Loucy (cell line): ENCODE measurements at regions not wholly inside any gene's neighbourhood (a gene's known extent, or its start where the extent isn't known, plus 50 kb on each side); places are given as distances from the start of the nearest gene placed in this dataset.

Experiments used
- H2AFZ ChIP-seq: fragments of 200-600 bp; sonication (generic); 2 replicates; pipeline ENCODE4 v1.6.0; 2016; ENCODE audit warnings: antibody characterized with exemption, mild to moderate bottlenecking, low read length, moderate library complexity
- H3F3A ChIP-seq: fragments of 200-600 bp; 2 replicates; pipeline ENCODE4 v1.6.0; 2016; ENCODE audit warnings: antibody characterized with exemption, low read depth, mild to moderate bottlenecking
- H3K27me3 ChIP-seq: fragments of 200-600 bp; sonication (generic); 2 replicates; pipeline ENCODE4 v1.6.1; 2014; ENCODE audit warnings: low read length, mild to moderate bottlenecking; ENCODE audit not compliant: insufficient read depth, poor library complexity, severe bottlenecking
- H3K36me3 ChIP-seq: fragments of 200-600 bp; sonication (generic); 2 replicates; pipeline ENCODE4 v1.6.1; 2016; ENCODE audit warnings: low read length; ENCODE audit not compliant: insufficient read depth
- H3K4me1 ChIP-seq: fragments of 200-600 bp; sonication (generic); 2 replicates; pipeline ENCODE4 v1.5.1; 2014; ENCODE audit warnings: low read length, mild to moderate bottlenecking; ENCODE audit not compliant: insufficient read depth, poor library complexity, severe bottlenecking
- H3K4me2 ChIP-seq: fragments of 200-600 bp; sonication (generic); 2 replicates; pipeline ENCODE4 v1.6.0; 2014; ENCODE audit warnings: antibody characterized with exemption, low read length, low read depth, mild to moderate bottlenecking; ENCODE audit not compliant: poor library complexity, severe bottlenecking
- H3K4me3 ChIP-seq: fragments of 200-600 bp; sonication (generic); 2 replicates; pipeline ENCODE4 v1.5.1; 2014; ENCODE audit warnings: low read length, mild to moderate bottlenecking, mixed read lengths; ENCODE audit not compliant: poor library complexity, severe bottlenecking
- H3K79me2 ChIP-seq: fragments of 200-600 bp; sonication (generic); 2 replicates; pipeline ENCODE4 v1.6.1; 2014; ENCODE audit warnings: low read length; ENCODE audit not compliant: insufficient read depth
- H3K9ac ChIP-seq: fragments of 200-600 bp; sonication (generic); 2 replicates; pipeline ENCODE4 v1.6.0; 2014; ENCODE audit warnings: mild to moderate bottlenecking, low read depth, low read length, moderate library complexity; ENCODE audit not compliant: poor library complexity, severe bottlenecking
- H3K9me2 ChIP-seq: fragments of 200-600 bp; sonication (generic); replicated peaks from 2 replicates; pipeline ENCODE4 v1.6.1; 2016; ENCODE audit warnings: low read depth, low read length, mixed read lengths
- H3K9me3 ChIP-seq: fragments of 200-600 bp; sonication (generic); 2 replicates; pipeline ENCODE4 v1.6.1; 2014; ENCODE audit warnings: mild to moderate bottlenecking, antibody characterized with exemption, low read length, low read depth; ENCODE audit not compliant: insufficient read depth
- H4K20me1 ChIP-seq: fragments of 200-600 bp; sonication (generic); 2 replicates; pipeline ENCODE4 v1.6.0; 2014; ENCODE audit warnings: antibody characterized with exemption, low read length, mild to moderate bottlenecking; ENCODE audit not compliant: insufficient read depth, poor library complexity, severe bottlenecking
- EZH2phosphoT487 ChIP-seq: fragments of 200-600 bp; IDR thresholded peaks from 2 replicates; pipeline ENCODE4 v1.6.1; 2018; ENCODE audit warnings: antibody characterized with exemption, mild to moderate bottlenecking, moderate library complexity, borderline replicate concordance
- TF ChIP-seq, protein P1 (sequence below): fragments of 200-600 bp; sonication (generic); conservative IDR thresholded peaks from 2 replicates; pipeline ENCODE4 v1.5.1; 2014; ENCODE audit warnings: mild to moderate bottlenecking, antibody characterized with exemption, low read length

GRCh38 chr13:97588993-97589392 is 155.0 kb downstream of the RAP2A start:
- H2AFZ ChIP-seq: no peak overlapping the region
- no peaks in the 10 kb centered on the region for H3K9me2 ChIP-seq
- no peaks in the 10 kb centered on the region for H3K9me3 ChIP-seq
- no peaks in the 10 kb centered on the region for H3F3A ChIP-seq
- H4K20me1 ChIP-seq: no peaks in the 10 kb centered on the region
- no peaks in the 10 kb centered on the region for H3K4me1 ChIP-seq
- no peak overlapping the region for H3K4me3 ChIP-seq
- H3K4me2 ChIP-seq: no peak overlapping the region
- no peak overlapping the region for H3K9ac ChIP-seq
- no peak for TF ChIP-seq EZH2phosphoT487
- TF ChIP-seq, protein P1, sequence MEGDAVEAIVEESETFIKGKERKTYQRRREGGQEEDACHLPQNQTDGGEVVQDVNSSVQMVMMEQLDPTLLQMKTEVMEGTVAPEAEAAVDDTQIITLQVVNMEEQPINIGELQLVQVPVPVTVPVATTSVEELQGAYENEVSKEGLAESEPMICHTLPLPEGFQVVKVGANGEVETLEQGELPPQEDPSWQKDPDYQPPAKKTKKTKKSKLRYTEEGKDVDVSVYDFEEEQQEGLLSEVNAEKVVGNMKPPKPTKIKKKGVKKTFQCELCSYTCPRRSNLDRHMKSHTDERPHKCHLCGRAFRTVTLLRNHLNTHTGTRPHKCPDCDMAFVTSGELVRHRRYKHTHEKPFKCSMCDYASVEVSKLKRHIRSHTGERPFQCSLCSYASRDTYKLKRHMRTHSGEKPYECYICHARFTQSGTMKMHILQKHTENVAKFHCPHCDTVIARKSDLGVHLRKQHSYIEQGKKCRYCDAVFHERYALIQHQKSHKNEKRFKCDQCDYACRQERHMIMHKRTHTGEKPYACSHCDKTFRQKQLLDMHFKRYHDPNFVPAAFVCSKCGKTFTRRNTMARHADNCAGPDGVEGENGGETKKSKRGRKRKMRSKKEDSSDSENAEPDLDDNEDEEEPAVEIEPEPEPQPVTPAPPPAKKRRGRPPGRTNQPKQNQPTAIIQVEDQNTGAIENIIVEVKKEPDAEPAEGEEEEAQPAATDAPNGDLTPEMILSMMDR: no peak
- H3K27me3 ChIP-seq: no peaks in the 10 kb centered on the region
- no peaks in the 10 kb centered on the region for H3K79me2 ChIP-seq
- H3K36me3 ChIP-seq: no peaks in the 10 kb centered on the region

DNA sequence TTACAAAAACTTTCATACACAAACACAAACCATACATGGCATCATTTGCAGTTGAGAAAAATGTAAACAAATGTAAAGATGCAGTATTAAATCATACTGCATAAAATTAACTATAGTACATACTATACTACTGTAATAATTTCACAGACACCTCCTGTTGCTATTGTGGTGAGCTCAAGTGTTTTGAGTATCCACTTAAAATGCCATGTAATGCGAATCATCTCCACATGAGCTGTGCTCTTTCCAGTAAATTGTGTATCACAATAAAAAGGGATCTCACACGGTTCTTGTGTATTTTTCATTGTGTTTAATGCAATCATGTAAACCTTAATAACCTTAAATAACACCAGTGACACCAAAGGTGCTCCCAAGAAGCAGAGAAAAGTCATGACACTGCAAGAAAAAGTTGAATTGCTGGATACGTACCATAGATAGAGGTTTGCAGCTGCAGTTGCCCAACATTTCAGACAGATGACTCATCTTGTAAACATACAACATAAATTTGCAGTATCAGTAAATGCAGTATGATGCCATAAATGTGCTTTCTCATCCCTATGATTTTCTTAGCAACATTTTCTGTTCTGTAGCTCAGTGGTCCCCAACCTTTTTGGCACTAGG is 166.6 kb downstream of the RAP2A start:
- H3K27me3 ChIP-seq: no peaks in the 10 kb centered on the region
- H3K4me3 ChIP-seq: no peak overlapping the region
- no peaks in the 10 kb centered on the region for H4K20me1 ChIP-seq
- no peaks in the 10 kb centered on the region for H3K4me1 ChIP-seq
- no peaks in the 10 kb centered on the region for H3K9me2 ChIP-seq
- H2AFZ ChIP-seq: no peak overlapping the region
- H3K9ac ChIP-seq: no peak overlapping the region
- H3K9me3 ChIP-seq: no peaks in the 10 kb centered on the region
- TF ChIP-seq EZH2phosphoT487: no peak
- TF ChIP-seq, protein P1: no peak
- no peaks in the 10 kb centered on the region for H3F3A ChIP-seq
- no peaks in the 10 kb centered on the region for H3K79me2 ChIP-seq
- H3K36me3 ChIP-seq: no peaks in the 10 kb centered on the region
- H3K4me2 ChIP-seq: no peak overlapping the region

DNA sequence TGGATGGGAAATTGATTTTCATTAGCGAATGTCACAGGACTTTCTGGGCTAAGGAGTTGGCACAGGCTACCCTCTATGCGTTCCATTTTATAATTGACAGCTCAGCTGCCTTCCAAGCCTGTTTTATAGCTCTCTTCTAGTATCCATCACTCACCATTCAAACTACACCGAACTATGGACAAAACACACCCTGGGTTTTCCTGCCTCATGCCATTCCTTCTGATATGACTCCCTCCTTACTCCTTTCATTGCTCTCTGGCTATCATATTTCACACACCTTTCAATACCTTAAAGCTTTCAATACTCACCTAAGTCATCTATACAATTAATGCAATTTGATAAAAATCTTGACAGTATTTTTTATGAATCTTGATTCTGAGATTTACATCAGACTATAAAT is 181.3 kb downstream of the RAP2A start:
- no peak overlapping the region for H3K4me2 ChIP-seq
- H3K4me3 ChIP-seq: no peak overlapping the region
- no peak for TF ChIP-seq EZH2phosphoT487
- TF ChIP-seq, protein P1: no peak
- no peaks in the 10 kb centered on the region for H3K9me3 ChIP-seq
- H2AFZ ChIP-seq: no peak overlapping the region
- no peaks in the 10 kb centered on the region for H3K9me2 ChIP-seq
- no peaks in the 10 kb centered on the region for H3K4me1 ChIP-seq
- H3F3A ChIP-seq: no peaks in the 10 kb centered on the region
- no peaks in the 10 kb centered on the region for H4K20me1 ChIP-seq
- H3K27me3 ChIP-seq: no peaks in the 10 kb centered on the region
- no peaks in the 10 kb centered on the region for H3K79me2 ChIP-seq
- H3K9ac ChIP-seq: no peak overlapping the region
- H3K36me3 ChIP-seq: no peaks in the 10 kb centered on the region
